Thyroid gland (tissue), 4 donors: ENCODE measurements at regions not wholly inside any gene's neighbourhood (a gene's known extent, or its start where the extent isn't known, plus 50 kb on each side); places are given as distances from the start of the nearest gene placed in this dataset.

Source experiments
- POLR2A ChIP-seq, 2 donors: fragments of 450-650 bp; IDR thresholded peaks; one replicate each; pipeline ENCODE4 v1.6.1; 2017; ENCODE audit warnings: antibody characterized with exemption in 2 of 2, mild to moderate bottlenecking in 2 of 2, moderate library complexity in 1 of 2
- TF ChIP-seq, protein P1 (sequence below), 6 experiments: fragments of 200-600 bp in 3 of 6; fragments of 450-650 bp in 3 of 6; sonication (generic) in 3 of 6; IDR thresholded peaks; one replicate each; pipeline ENCODE4 v1.5.1; 2016 to 2019; ENCODE audit warnings: antibody characterized with exemption in 6 of 6, mild to moderate bottlenecking in 2 of 6, inconsistent platforms in 1 of 6, moderate library complexity in 1 of 6

DNA sequence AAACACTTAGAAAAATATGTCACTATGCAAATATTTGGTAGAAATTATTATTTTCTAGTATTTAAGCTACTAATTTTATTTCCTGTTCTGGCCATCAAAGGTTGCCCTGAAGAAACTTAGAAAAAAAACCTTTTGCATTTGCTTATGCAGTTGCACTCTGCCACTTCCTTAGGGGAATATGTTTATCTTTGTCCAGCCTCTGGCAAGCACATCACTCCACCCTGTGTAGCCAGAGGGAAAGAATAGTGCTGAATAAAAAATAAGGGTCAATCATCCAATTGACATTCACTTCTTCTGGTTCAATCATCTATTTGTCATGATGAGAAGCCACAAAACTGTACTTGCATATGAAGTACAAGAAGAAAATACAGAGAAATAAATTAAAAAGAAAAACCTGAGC, 72.8 kb downstream of the CETN3 start:
- TF ChIP-seq POLR2A (IDR thresholded peaks at IDR 0.05) = no peak
- TF ChIP-seq, protein P1, sequence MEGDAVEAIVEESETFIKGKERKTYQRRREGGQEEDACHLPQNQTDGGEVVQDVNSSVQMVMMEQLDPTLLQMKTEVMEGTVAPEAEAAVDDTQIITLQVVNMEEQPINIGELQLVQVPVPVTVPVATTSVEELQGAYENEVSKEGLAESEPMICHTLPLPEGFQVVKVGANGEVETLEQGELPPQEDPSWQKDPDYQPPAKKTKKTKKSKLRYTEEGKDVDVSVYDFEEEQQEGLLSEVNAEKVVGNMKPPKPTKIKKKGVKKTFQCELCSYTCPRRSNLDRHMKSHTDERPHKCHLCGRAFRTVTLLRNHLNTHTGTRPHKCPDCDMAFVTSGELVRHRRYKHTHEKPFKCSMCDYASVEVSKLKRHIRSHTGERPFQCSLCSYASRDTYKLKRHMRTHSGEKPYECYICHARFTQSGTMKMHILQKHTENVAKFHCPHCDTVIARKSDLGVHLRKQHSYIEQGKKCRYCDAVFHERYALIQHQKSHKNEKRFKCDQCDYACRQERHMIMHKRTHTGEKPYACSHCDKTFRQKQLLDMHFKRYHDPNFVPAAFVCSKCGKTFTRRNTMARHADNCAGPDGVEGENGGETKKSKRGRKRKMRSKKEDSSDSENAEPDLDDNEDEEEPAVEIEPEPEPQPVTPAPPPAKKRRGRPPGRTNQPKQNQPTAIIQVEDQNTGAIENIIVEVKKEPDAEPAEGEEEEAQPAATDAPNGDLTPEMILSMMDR (IDR thresholded peaks at IDR 0.05) = no peak
